Stomach (tissue), 8 donors: ENCODE measurements at regions not wholly inside any gene's neighbourhood (a gene's known extent, or its start where the extent isn't known, plus 50 kb on each side); places are given as distances from the start of the nearest gene placed in this dataset.

ENCODE experiments used
- DNase-seq, 2 donors: peaks; one replicate each; pipeline versions ENCODE4 v3.0.0 to v3.0.0-alpha.2; 2013 to 2019
- H3K27ac ChIP-seq, 5 donors: fragments of 200-600 bp in 4 of 5; sonication (generic) in 4 of 5; one replicate each; pipeline ENCODE4 v1.5.1; 2013 to 2019; ENCODE audit warnings: mild to moderate bottlenecking in 1 of 5, moderate library complexity in 1 of 5
- H3K27me3 ChIP-seq, 3 donors: fragments of 200-600 bp; sonication (generic); one replicate each; pipeline ENCODE4 v1.5.1; 2017 to 2019; ENCODE audit warnings: mixed run types in 1 of 3
- H3K36me3 ChIP-seq, 4 donors: fragments of 200-600 bp; sonication (generic); 1 replicate in 3 of 4; 2 replicates in 1 of 4; pipeline ENCODE4 v1.5.1; 2016 to 2019
- H3K4me1 ChIP-seq, 4 donors: fragments of 200-600 bp; sonication (generic); one replicate each; pipeline ENCODE4 v1.5.1; 2016 to 2019
- H3K4me3 ChIP-seq, 4 donors: fragments of 200-600 bp; sonication (generic) in 3 of 4; one replicate each; pipeline ENCODE4 v1.5.1; 2016 to 2019; ENCODE audit warnings: mild to moderate bottlenecking in 1 of 4
- H3K9me3 ChIP-seq, 4 donors: fragments of 200-600 bp; sonication (generic); one replicate each; pipeline ENCODE4 v1.5.1; 2016 to 2019
- CTCF ChIP-seq, 7 experiments: fragments of 450-650 bp in 4 of 7; fragments of 200-600 bp in 3 of 7; sonication (generic) in 3 of 7; IDR thresholded peaks; one replicate each; pipeline ENCODE4 v1.5.1; 2016 to 2019; ENCODE audit warnings: antibody characterized with exemption in 7 of 7, control low read depth in 2 of 7, mild to moderate bottlenecking in 1 of 7
- EP300 ChIP-seq: sonication (generic); formaldehyde crosslinking; IDR thresholded peaks from one replicate; pipeline ENCODE4 v1.6.1; 2017; ENCODE audit warnings: antibody characterized with exemption
- POLR2A ChIP-seq, 4 donors: fragments of 450-650 bp; IDR thresholded peaks; one replicate each; pipeline ENCODE4 v1.6.1; 2016; ENCODE audit warnings: antibody characterized with exemption in 4 of 4, control low read depth in 2 of 4, mild to moderate bottlenecking in 1 of 4, moderate library complexity in 1 of 4
- POLR2AphosphoS5 ChIP-seq, 3 donors: sonication (generic); formaldehyde crosslinking; IDR thresholded peaks; one replicate each; pipeline ENCODE4 v1.6.1; 2016; ENCODE audit warnings: antibody characterized with exemption in 3 of 3
- WGBS, 5 donors: extraction: QIAGEN DNeasy Blood & Tissue Kit in 3 of 5; methylation state at CpG; one replicate each; pipeline versions ENCODE4 v1.1.5 to v1.1.7; 2013 to 2018; 5-methylcytosine and 5-hydroxymethylcytosine counted together
- intact Hi-C: fragments of 100-400 bp; cut with DNase I; formaldehyde crosslinking; loops from one replicate; pipeline ENCODE4 v1.15.1; 2023; ENCODE audit warnings: low total_unique reads
- donor health status: healthy with polysubstance abuse.
- donor health status: Bipolar disorder and iron deficiency.
- donor health status: healthy.

- Histone ChIP-seq H3K4me3 (no peak overlapping the region), H3K27ac (no peak overlapping the region), H3K4me1 (no peaks in the 10 kb centered on the region), H3K9me3 (peaks cover 0 to 5% (median 2%) of the 10 kb centered on the region in 4 donors), H3K27me3 (no peaks in the 10 kb centered on the region), H3K36me3 (no peaks in the 10 kb centered on the region)
- WGBS, 5 donors: 78 to 98% (median 87%) methylated on average over 2 of the region's 2 CpGs
- no peak for DNase-seq
- TF ChIP-seq CTCF (IDR thresholded peaks at IDR 0.05): no peak
- TF ChIP-seq EP300: no peak
- no peak for TF ChIP-seq POLR2AphosphoS5 (IDR thresholded peaks at IDR 0.05)
- TF ChIP-seq POLR2A (IDR thresholded peaks at IDR 0.05): no peak
- intact Hi-C loops: no loop called here
Observed at GRCh38 chr6:44514085-44514484, 126.6 kb downstream of the CDC5L start.

- H3K27ac ChIP-seq: no peak overlapping the region
- DNase-seq: no peak
- no peaks in the 10 kb centered on the region for H3K36me3 ChIP-seq
- no peaks in the 10 kb centered on the region for H3K27me3 ChIP-seq
- TF ChIP-seq EP300: no peak
- no peak for TF ChIP-seq POLR2AphosphoS5 (IDR thresholded peaks at IDR 0.05)
- no peak for TF ChIP-seq POLR2A (IDR thresholded peaks at IDR 0.05)
- TF ChIP-seq CTCF (IDR thresholded peaks at IDR 0.05): no peak
- H3K4me3 ChIP-seq: no peak overlapping the region
- WGBS, 5 donors: 77 to 84% (median 79%) methylated on average over 3 of the region's 3 CpGs
- intact Hi-C loops: no loop called here
- H3K4me1 ChIP-seq: no peaks in the 10 kb centered on the region
- peaks cover 0 to 5% (median 2%) of the 10 kb centered on the region in 4 donors for H3K9me3 ChIP-seq
Observed at GRCh38 chr6:44514576-44515193, 127.2 kb downstream of the CDC5L start.

- Histone ChIP-seq H3K9me3 (peaks cover 0 to 9% (median 5%) of the 10 kb centered on the region in 4 donors), H3K4me1 (no peaks in the 10 kb centered on the region), H3K36me3 (no peaks in the 10 kb centered on the region), H3K27ac (no peak overlapping the region), H3K4me3 (no peak overlapping the region), H3K27me3 (peaks cover 0 to 12% (median 0%) of the 10 kb centered on the region in 3 donors)
- 91 to 100% (median 95%) methylated on average over 3 to 4 of the region's 4 CpGs for WGBS, 5 donors
- DNase-seq: no peak
- TF ChIP-seq POLR2A (IDR thresholded peaks at IDR 0.05) (no peak), POLR2AphosphoS5 (IDR thresholded peaks at IDR 0.05) (no peak), EP300 (no peak), CTCF (IDR thresholded peaks at IDR 0.05) (no peak)
- intact Hi-C loops: no loop called here
Observed at GRCh38 chr6:44522871-44523270, 135.4 kb downstream of the CDC5L start.

GRCh38 chr6:44524476-44525227 is 137.1 kb downstream of the CDC5L start:
- no peak overlapping the region for H3K4me3 ChIP-seq
- peaks cover 0 to 28% (median 0%) of the 10 kb centered on the region in 3 donors for H3K27me3 ChIP-seq
- no peaks in the 10 kb centered on the region for H3K4me1 ChIP-seq
- WGBS, 5 donors: 88 to 95% (median 94%) methylated on average over 6 of the region's 6 CpGs
- H3K36me3 ChIP-seq: no peaks in the 10 kb centered on the region
- H3K27ac ChIP-seq: no peak overlapping the region
- peaks cover 0 to 8% (median 3%) of the 10 kb centered on the region in 4 donors for H3K9me3 ChIP-seq
- intact Hi-C loops: no loop called here
- no peak for DNase-seq
- TF ChIP-seq EP300: no peak
- no peak for TF ChIP-seq POLR2AphosphoS5 (IDR thresholded peaks at IDR 0.05)
- no peak for TF ChIP-seq CTCF (IDR thresholded peaks at IDR 0.05)
- no peak for TF ChIP-seq POLR2A (IDR thresholded peaks at IDR 0.05)
